A549 (cell line): ENCODE measurements at regions not wholly inside any gene's neighbourhood (a gene's known extent, or its start where the extent isn't known, plus 50 kb on each side); places are given as distances from the start of the nearest gene placed in this dataset.
"Not testable (repeated sequence)": the region's sequence is repeated elsewhere in the genome, so short reads cannot be mapped to it uniquely, and the experiment has no call there.

Experiments
- ATAC-seq, 2 experiments: fragments of 200-7000 bp in 1 of 2; fragments of >200 bp in 1 of 2; cut with Nextera tagmentation in 1 of 2; cut with Tn5 transposase in 1 of 2; 3 replicates each; pipeline versions ENCODE4 v1.8.0 to v1.9.1; 2018 to 2020; ENCODE audit warnings: mild to moderate bottlenecking in 1 of 2, moderate library complexity in 1 of 2
- CTCF ChIA-PET: fragments of 300-600 bp; sonication (Branson Sonifier 250); formaldehyde crosslinking; extraction: SDS; loops from one replicate; lab custom pipeline; 2021; ENCODE audit warnings: antibody characterized with exemption, inconsistent platforms; lab: Yijun Ruan, JAX
- POLR2A ChIA-PET: fragments of 350-600 bp; formaldehyde crosslinking; extraction: SDS; loops from one replicate; lab custom pipeline; 2021; ENCODE audit warnings: antibody characterized with exemption, inconsistent platforms; lab: Yijun Ruan, JAX
- DNase-seq, 2 experiments: peaks; one replicate each; pipeline versions ENCODE4 v3.0.0 to v3.0.0-alpha.2; 2011 to 2016; ENCODE audit warnings: low read depth in 1 of 2, low spot score in 1 of 2
- FAIRE-seq: peaks from 2 replicates; lab custom pipeline; 2011; peaks lifted over from hg19 to GRCh38; lab: Jason Lieb, UNC
- H3K27ac ChIP-seq, 2 experiments: fragments of >200 bp; sonication (Bioruptor Twin); formaldehyde crosslinking; 3 replicates each; pipeline ENCODE4 v1.5.1; 2016 to 2017
- H3K4me1 ChIP-seq: fragments of >200 bp; sonication (Bioruptor Twin); formaldehyde crosslinking; 3 replicates; pipeline ENCODE4 v1.6.1; 2016
- H3K4me2 ChIP-seq: fragments of >200 bp; sonication (Bioruptor Twin); formaldehyde crosslinking; 3 replicates; pipeline ENCODE4 v1.6.1; 2016
- H3K4me3 ChIP-seq: fragments of >200 bp; sonication (Bioruptor Twin); formaldehyde crosslinking; 3 replicates; pipeline ENCODE4 v1.5.1; 2016
- H3K9me3 ChIP-seq: fragments of >200 bp; sonication (Bioruptor Twin); formaldehyde crosslinking; 3 replicates; pipeline ENCODE4 v1.6.1; 2016
- BHLHE40 ChIP-seq: IDR thresholded peaks from 2 replicates; pipeline ENCODE4 v1.6.1; 2012; ENCODE audit warnings: low read depth, low read length, inconsistent platforms
- CBX8 ChIP-seq: fragments of 200-600 bp; sonication (generic); IDR thresholded peaks from 2 replicates; pipeline ENCODE4 v1.6.1; 2016
- FOSB ChIP-seq: fragments of 250-450 bp; sonication (Bioruptor Pico); IDR thresholded peaks from 2 replicates; pipeline ENCODE4 v1.5.0; 2020; ENCODE audit warnings: mild to moderate bottlenecking, moderate library complexity
- GATA3 ChIP-seq: IDR thresholded peaks from 2 replicates; pipeline ENCODE4 v1.6.1; 2012; ENCODE audit warnings: borderline replicate concordance
- HDAC2 ChIP-seq: fragments of 200-600 bp; sonication (generic); IDR thresholded peaks from 2 replicates; pipeline ENCODE4 v1.6.1; 2016
- HOXA7 ChIP-seq: fragments of 250-450 bp; sonication (Bioruptor Pico); IDR thresholded peaks from 2 replicates; pipeline ENCODE4 v1.5.0; 2020; ENCODE audit warnings: mild to moderate bottlenecking, moderate library complexity
- HOXB13 ChIP-seq: fragments of 250-450 bp; sonication (Bioruptor Pico); IDR thresholded peaks from 2 replicates; pipeline ENCODE4 v1.5.0; 2020; ENCODE audit warnings: low read depth, mild to moderate bottlenecking, moderate library complexity
- JUN ChIP-seq, 2 experiments: fragments of >200 bp; sonication (Bioruptor Twin); formaldehyde crosslinking; IDR thresholded peaks; 2 replicates in 1 of 2; 3 replicates in 1 of 2; pipeline ENCODE4 v1.6.1; 2016 to 2017
- KDM5A ChIP-seq: fragments of 200-600 bp; sonication (generic); IDR thresholded peaks from 2 replicates; pipeline ENCODE4 v1.6.1; 2016; ENCODE audit warnings: antibody characterized with exemption, mild to moderate bottlenecking
- NFE2L2 ChIP-seq: fragments of 150-350 bp; conservative IDR thresholded peaks from 2 replicates; pipeline ENCODE4 v1.6.1; 2014; ENCODE audit warnings: low read length
- POLR2AphosphoS2 ChIP-seq: conservative IDR thresholded peaks from 2 replicates; pipeline ENCODE4 v1.6.1; 2012; ENCODE audit warnings: low read length, improper control_type of control experiment, inconsistent platforms
- RAD21 ChIP-seq, 2 experiments: fragments of >200 bp in 1 of 2; sonication (Bioruptor Twin) in 1 of 2; formaldehyde crosslinking in 1 of 2; IDR thresholded peaks in 1 of 2; conservative IDR thresholded peaks in 1 of 2; 2 replicates in 1 of 2; 3 replicates in 1 of 2; pipeline ENCODE4 v1.6.1; 2012 to 2018; ENCODE audit warnings: inconsistent platforms in 1 of 2
- RARB ChIP-seq: fragments of 250-450 bp; sonication (Bioruptor Pico); IDR thresholded peaks from 2 replicates; pipeline ENCODE4 v1.8.0; 2021; ENCODE audit warnings: mild to moderate bottlenecking, moderate library complexity
- RFX5 ChIP-seq: fragments of 450-650 bp; IDR thresholded peaks from 2 replicates; pipeline ENCODE4 v1.7.1; 2014; ENCODE audit warnings: antibody characterized with exemption, mild to moderate bottlenecking, moderate library complexity
- RNF2 ChIP-seq: fragments of 200-600 bp; sonication (generic); IDR thresholded peaks from 2 replicates; pipeline ENCODE4 v1.6.1; 2016; ENCODE audit warnings: low read depth, mild to moderate bottlenecking, antibody characterized with exemption, moderate library complexity, borderline replicate concordance
- SMC3 ChIP-seq: fragments of >200 bp; sonication (Bioruptor Twin); formaldehyde crosslinking; IDR thresholded peaks from 3 replicates; pipeline ENCODE4 v1.6.1; 2018; ENCODE audit warnings: inconsistent platforms
- TFCP2L1 ChIP-seq: fragments of 250-450 bp; sonication (Bioruptor Pico); IDR thresholded peaks from 2 replicates; pipeline ENCODE4 v1.5.0; 2021; ENCODE audit warnings: mild to moderate bottlenecking
- ZC3H11A ChIP-seq: fragments of 450-650 bp; IDR thresholded peaks from 2 replicates; pipeline ENCODE4 v1.6.1; 2014; ENCODE audit warnings: antibody characterized with exemption, mild to moderate bottlenecking
- ZFP36 ChIP-seq: fragments of 450-650 bp; IDR thresholded peaks from 2 replicates; pipeline ENCODE4 v1.6.1; 2014; ENCODE audit warnings: borderline replicate concordance; ENCODE audit not compliant: partially characterized antibody
- ZNF302 ChIP-seq: fragments of 250-450 bp; sonication (Bioruptor Pico); IDR thresholded peaks from 2 replicates; pipeline ENCODE4 v1.9.0; 2021; ENCODE audit warnings: inconsistent platforms, mild to moderate bottlenecking, moderate library complexity
- ZSCAN20 ChIP-seq: fragments of 250-450 bp; sonication (Bioruptor Pico); IDR thresholded peaks from 2 replicates; pipeline ENCODE4 v1.8.0; 2022; ENCODE audit warnings: mild to moderate bottlenecking, moderate library complexity
- WGBS: methylation state at CpG from one replicate; pipeline ENCODE4 v1.1.6; 2017; ENCODE audit errors: missing lambda C conversion rate; 5-methylcytosine and 5-hydroxymethylcytosine counted together
- TF ChIP-seq, protein P1 (sequence below): fragments of >200 bp; sonication (Bioruptor Twin); formaldehyde crosslinking; IDR thresholded peaks from 3 replicates; pipeline ENCODE4 v1.5.1; 2016
- TF ChIP-seq, protein P2 (sequence below): fragments of >200 bp; sonication (Bioruptor Twin); formaldehyde crosslinking; IDR thresholded peaks from 3 replicates; pipeline ENCODE4 v1.6.1; 2016
- TF ChIP-seq, protein P3 (sequence below): fragments of 250-450 bp; sonication (Bioruptor Pico); IDR thresholded peaks from 2 replicates; pipeline ENCODE4 v1.5.0; 2021; ENCODE audit warnings: mild to moderate bottlenecking, moderate library complexity, borderline replicate concordance
- TF ChIP-seq, protein P4 (sequence below): IDR thresholded peaks from 2 replicates; pipeline ENCODE4 v1.6.1; 2012

- CTCF ChIA-PET, result no interaction called here
- TF ChIP-seq RAD21 (conservative IDR thresholded peaks at IDR 0.05 in 1 of 2, IDR thresholded peaks at IDR 0.05 in 1 of 2) (no peak), NFE2L2 (no peak), ZSCAN20 (CRISPR knock-in tag) (no peak), RARB (no peak), HOXB13 (no peak), RNF2 (no peak), ZNF302 (no peak), ZC3H11A (no peak), KDM5A (no peak), ZFP36 (no peak), POLR2AphosphoS2 (no peak), TFCP2L1 (CRISPR knock-in tag) (no peak), BHLHE40 (no peak), SMC3 (no peak), HDAC2 (no peak), JUN (IDR thresholded peaks at IDR 0.05) (no peak), HOXA7 (CRISPR knock-in tag) (no peak), FOSB (CRISPR knock-in tag) (no peak)
- TF ChIP-seq, protein P1, sequence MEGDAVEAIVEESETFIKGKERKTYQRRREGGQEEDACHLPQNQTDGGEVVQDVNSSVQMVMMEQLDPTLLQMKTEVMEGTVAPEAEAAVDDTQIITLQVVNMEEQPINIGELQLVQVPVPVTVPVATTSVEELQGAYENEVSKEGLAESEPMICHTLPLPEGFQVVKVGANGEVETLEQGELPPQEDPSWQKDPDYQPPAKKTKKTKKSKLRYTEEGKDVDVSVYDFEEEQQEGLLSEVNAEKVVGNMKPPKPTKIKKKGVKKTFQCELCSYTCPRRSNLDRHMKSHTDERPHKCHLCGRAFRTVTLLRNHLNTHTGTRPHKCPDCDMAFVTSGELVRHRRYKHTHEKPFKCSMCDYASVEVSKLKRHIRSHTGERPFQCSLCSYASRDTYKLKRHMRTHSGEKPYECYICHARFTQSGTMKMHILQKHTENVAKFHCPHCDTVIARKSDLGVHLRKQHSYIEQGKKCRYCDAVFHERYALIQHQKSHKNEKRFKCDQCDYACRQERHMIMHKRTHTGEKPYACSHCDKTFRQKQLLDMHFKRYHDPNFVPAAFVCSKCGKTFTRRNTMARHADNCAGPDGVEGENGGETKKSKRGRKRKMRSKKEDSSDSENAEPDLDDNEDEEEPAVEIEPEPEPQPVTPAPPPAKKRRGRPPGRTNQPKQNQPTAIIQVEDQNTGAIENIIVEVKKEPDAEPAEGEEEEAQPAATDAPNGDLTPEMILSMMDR, result no peak
- TF ChIP-seq, protein P2, sequence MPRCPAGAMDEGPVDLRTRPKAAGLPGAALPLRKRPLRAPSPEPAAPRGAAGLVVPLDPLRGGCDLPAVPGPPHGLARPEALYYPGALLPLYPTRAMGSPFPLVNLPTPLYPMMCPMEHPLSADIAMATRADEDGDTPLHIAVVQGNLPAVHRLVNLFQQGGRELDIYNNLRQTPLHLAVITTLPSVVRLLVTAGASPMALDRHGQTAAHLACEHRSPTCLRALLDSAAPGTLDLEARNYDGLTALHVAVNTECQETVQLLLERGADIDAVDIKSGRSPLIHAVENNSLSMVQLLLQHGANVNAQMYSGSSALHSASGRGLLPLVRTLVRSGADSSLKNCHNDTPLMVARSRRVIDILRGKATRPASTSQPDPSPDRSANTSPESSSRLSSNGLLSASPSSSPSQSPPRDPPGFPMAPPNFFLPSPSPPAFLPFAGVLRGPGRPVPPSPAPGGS, result no peak
- TF ChIP-seq, all 56 proteins: peak for 0
- FAIRE-seq (no peak), ATAC-seq (no peak), DNase-seq (no peak)
- no peak overlapping the region for H3K4me2 ChIP-seq
- H3K4me3 ChIP-seq, result no peak overlapping the region
- H3K4me1 ChIP-seq, result no peaks in the 10 kb centered on the region
- POLR2A ChIA-PET, result no interaction called here
- H3K27ac ChIP-seq, result no peak overlapping the region
- WGBS, result 30% methylated on average over 4 of the region's 4 CpGs
- H3K9me3 ChIP-seq, result no peaks in the 10 kb centered on the region
Observed at GRCh38 chr11:23875176-23875850, 621.5 kb upstream of the LUZP2 start.

DNA sequence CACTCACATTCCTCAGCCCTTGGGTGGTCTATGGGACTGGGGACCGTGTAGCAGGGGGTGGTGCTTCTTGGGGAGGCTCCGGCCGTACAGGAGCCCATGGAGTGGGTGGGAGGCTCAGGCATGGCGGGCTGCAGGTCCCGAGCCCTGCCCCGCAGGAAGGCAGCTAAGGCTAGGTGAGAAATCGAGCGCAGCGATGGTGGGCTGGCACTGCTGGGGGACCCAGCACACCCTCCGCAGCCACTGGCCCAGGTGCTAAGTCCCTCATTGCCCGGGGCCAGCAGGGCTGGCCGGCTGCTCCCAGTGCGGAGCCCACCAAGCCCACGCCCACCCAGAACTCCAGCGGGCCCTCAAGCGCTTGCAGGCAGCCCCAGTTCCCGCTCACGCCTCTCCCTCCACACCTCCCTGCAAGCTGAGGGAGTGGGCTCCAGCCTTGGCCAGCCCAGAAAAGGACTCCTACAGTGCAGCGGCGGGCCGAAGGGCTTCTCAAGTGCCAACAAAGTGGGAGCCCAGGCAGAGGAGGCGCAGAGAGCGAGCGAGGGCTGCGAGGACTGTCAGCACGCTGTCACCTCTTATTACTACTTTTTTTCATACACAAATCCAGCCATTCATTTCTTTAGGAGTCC is 613.3 kb upstream of the LUZP2 start:
- DNase-seq, ATAC-seq, H3K4me3 ChIP-seq, H3K4me2 ChIP-seq, H3K9me3 ChIP-seq, H3K4me1 ChIP-seq, POLR2A ChIA-PET, H3K27ac ChIP-seq, FAIRE-seq, CTCF ChIA-PET: not testable (repeated sequence)
- 67% methylated on average over 13 of the region's 26 CpGs for WGBS

DNA sequence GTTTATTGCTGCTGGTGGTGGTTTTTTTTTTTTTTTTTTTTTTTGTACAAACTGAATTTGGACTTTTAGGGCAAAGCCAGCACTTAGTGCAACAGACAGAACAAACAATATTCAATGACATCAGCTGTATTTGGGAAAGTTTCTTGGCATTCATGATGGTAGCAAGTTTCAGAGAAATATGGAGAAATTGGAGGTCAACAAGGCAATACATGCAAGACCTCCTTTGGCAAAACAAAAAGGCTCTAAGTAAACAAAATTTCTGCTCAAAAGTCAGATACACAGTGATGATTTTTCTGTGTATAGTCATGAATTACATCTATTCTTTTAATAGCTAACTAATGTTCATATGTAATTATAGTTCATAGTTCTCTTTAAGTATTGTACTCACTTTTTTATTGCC is 612.5 kb upstream of the LUZP2 start:
- no peak for FAIRE-seq
- Histone ChIP-seq H3K4me1 (no peaks in the 10 kb centered on the region), H3K27ac (no peak overlapping the region), H3K9me3 (peaks cover 6% of the 10 kb centered on the region; the same call in 1 of the 3 replicates), H3K4me2 (no peak overlapping the region), H3K4me3 (no peak overlapping the region)
- ChIA-PET CTCF (interaction anchor here (0.7 kb wide), 1 partner anchor 402 kb away, joined by 3 read pairs; no protein-coding TSS in a partner anchor), POLR2A (no interaction called here)
- no peak for DNase-seq
- ATAC-seq, result no peak
- TF ChIP-seq, protein P3, sequence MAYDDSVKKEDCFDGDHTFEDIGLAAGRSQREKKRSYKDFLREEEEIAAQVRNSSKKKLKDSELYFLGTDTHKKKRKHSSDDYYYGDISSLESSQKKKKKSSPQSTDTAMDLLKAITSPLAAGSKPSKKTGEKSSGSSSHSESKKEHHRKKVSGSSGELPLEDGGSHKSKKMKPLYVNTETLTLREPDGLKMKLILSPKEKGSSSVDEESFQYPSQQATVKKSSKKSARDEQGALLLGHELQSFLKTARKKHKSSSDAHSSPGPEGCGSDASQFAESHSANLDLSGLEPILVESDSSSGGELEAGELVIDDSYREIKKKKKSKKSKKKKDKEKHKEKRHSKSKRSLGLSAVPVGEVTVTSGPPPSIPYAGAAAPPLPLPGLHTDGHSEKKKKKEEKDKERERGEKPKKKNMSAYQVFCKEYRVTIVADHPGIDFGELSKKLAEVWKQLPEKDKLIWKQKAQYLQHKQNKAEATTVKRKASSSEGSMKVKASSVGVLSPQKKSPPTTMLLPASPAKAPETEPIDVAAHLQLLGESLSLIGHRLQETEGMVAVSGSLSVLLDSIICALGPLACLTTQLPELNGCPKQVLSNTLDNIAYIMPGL (CRISPR knock-in tag), result no peak
- no peak for TF ChIP-seq ZFP36
- no peak for TF ChIP-seq GATA3
- TF ChIP-seq FOSB (CRISPR knock-in tag), result no peak
- no peak for TF ChIP-seq RFX5
- TF ChIP-seq, protein P1, result no peak
- no peak for TF ChIP-seq RNF2
- no peak for TF ChIP-seq CBX8
- no peak for TF ChIP-seq RAD21 (conservative IDR thresholded peaks at IDR 0.05 in 1 of 2, IDR thresholded peaks at IDR 0.05 in 1 of 2)
- TF ChIP-seq, protein P4, sequence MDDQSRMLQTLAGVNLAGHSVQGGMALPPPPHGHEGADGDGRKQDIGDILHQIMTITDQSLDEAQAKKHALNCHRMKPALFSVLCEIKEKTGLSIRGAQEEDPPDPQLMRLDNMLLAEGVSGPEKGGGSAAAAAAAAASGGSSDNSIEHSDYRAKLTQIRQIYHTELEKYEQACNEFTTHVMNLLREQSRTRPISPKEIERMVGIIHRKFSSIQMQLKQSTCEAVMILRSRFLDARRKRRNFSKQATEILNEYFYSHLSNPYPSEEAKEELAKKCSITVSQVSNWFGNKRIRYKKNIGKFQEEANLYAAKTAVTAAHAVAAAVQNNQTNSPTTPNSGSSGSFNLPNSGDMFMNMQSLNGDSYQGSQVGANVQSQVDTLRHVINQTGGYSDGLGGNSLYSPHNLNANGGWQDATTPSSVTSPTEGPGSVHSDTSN, result no peak
- TF ChIP-seq TFCP2L1 (CRISPR knock-in tag), result no peak
